Adipocyte (in vitro differentiated cells): ENCODE measurements at regions not wholly inside any gene's neighbourhood (a gene's known extent, or its start where the extent isn't known, plus 50 kb on each side); places are given as distances from the start of the nearest gene placed in this dataset.
A peak's percentile ranks its signal among the peaks of the same experiment; 100 is the strongest.
"Not testable (repeated sequence)": the region's sequence is repeated elsewhere in the genome, so short reads cannot be mapped to it uniquely, and the experiment has no call there.

ENCODE experiments used
- DNase-seq: peaks from one replicate; pipeline ENCODE4 v3.0.0-alpha.2; 2015; ENCODE audit warnings: low read depth
- H3K27me3 ChIP-seq: replicated peaks from 2 replicates; pipeline ENCODE4 v1.7.0; 2013; ENCODE audit warnings: mild to moderate bottlenecking, low read length, moderate library complexity; ENCODE audit not compliant: control insufficient read depth, insufficient read depth
- H3K36me3 ChIP-seq: 2 replicates; pipeline ENCODE4 v1.7.0; 2013; ENCODE audit warnings: low read length, mild to moderate bottlenecking, moderate library complexity; ENCODE audit not compliant: control insufficient read depth, insufficient read depth, severe bottlenecking
- H3K4me1 ChIP-seq: 2 replicates; pipeline ENCODE4 v1.7.0; 2013; ENCODE audit warnings: mild to moderate bottlenecking, low read length, moderate library complexity; ENCODE audit not compliant: control insufficient read depth, insufficient read depth
- H3K4me3 ChIP-seq: 2 replicates; pipeline ENCODE4 v1.7.0; 2013; ENCODE audit warnings: mild to moderate bottlenecking, low read length, moderate library complexity
- H3K9ac ChIP-seq: 2 replicates; pipeline ENCODE4 v1.7.0; 2013; ENCODE audit warnings: mild to moderate bottlenecking, low read length, moderate library complexity
- H3K9me3 ChIP-seq: 2 replicates; pipeline ENCODE4 v1.7.0; 2013; ENCODE audit warnings: mild to moderate bottlenecking, low read length, moderate library complexity; ENCODE audit not compliant: control insufficient read depth

DNA sequence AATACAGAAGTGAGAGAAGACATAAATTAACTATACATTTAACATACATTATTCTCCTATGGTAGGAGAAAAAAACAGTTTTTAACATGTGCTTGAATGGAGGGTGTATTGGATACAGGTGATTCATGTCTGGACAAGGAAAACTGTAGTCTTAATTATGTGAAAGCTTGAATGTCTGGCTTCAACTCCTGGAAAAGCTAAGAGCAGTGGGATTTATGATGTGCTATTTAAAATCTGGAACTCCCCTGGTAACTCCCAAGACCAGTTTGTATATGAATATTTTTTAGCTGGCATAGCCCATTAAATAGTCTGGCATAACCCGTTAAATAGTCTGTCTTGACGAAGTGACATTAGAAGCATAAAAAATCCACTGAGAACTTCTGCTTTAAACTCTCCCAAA, 410.0 kb upstream of the PTCHD4 start:
- Histone ChIP-seq H3K9me3 (no peaks in the 10 kb centered on the region), H3K27me3 (no peaks in the 10 kb centered on the region), H3K4me1 (peaks cover 5% of the 10 kb centered on the region), H3K4me3 (no peak overlapping the region), H3K9ac (no peak overlapping the region), H3K36me3 (no peaks in the 10 kb centered on the region)
- DNase-seq = no peak

DNA sequence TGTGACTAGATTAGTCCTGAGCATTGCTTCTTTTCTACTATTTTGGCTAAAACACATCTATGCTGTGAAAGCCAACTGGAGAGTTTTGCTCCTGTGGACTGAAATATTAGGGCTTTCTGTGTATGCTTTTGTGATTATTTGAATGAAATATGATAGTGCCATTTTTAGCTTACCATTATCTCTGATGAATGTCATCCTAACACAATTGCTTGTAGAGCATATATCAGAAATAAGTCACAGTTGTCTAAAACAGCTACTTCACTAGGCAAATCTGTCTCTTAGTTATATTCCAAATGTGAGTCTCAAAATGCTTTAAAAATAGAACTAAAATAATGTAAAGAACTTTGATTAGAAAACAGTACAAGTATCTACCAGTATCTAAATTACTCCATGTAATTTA, 401.4 kb upstream of the PTCHD4 start:
- Histone ChIP-seq H3K27me3 (no peaks in the 10 kb centered on the region), H3K4me1 (no peaks in the 10 kb centered on the region), H3K9me3 (no peaks in the 10 kb centered on the region), H3K9ac (no peak overlapping the region), H3K4me3 (no peak overlapping the region), H3K36me3 (no peaks in the 10 kb centered on the region)
- no peak for DNase-seq

DNA sequence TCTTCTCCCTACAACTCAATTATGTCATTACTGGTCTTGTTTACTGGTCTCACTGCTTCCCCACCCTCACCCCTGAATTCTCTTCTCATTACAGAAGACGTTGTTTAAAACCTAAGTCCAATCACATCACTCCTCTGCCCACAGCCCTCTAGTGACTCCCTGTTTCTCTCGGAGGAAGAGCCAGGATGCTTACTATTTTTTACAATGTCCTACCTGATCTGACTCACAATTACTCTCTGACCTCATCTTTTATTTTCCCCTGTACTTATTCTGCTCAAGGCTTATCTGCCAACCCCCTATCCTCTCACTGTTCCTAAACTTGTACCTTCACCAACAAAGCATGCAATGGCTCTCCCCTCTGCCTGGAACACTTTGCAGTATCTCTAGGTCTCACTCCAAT, 400.4 kb upstream of the PTCHD4 start:
- no peaks in the 10 kb centered on the region for H3K27me3 ChIP-seq
- no peak overlapping the region for H3K4me3 ChIP-seq
- H3K4me1 ChIP-seq = no peaks in the 10 kb centered on the region
- no peaks in the 10 kb centered on the region for H3K9me3 ChIP-seq
- no peak for DNase-seq
- H3K9ac ChIP-seq = no peak overlapping the region
- H3K36me3 ChIP-seq = no peaks in the 10 kb centered on the region

GRCh38 chr6:48505621-48506020, 394.6 kb upstream of the PTCHD4 start:
- Histone ChIP-seq H3K27me3 (no peaks in the 10 kb centered on the region), H3K9me3 (no peaks in the 10 kb centered on the region), H3K9ac (no peak overlapping the region), H3K4me1 (no peaks in the 10 kb centered on the region), H3K4me3 (no peak overlapping the region), H3K36me3 (no peaks in the 10 kb centered on the region)
- no peak for DNase-seq

- H3K27me3 ChIP-seq, H3K4me1 ChIP-seq, H3K4me3 ChIP-seq, DNase-seq, H3K36me3 ChIP-seq, H3K9ac ChIP-seq, H3K9me3 ChIP-seq: not testable (repeated sequence)
Observed at GRCh38 chr6:48493432-48493831, 382.4 kb upstream of the PTCHD4 start.

- Histone ChIP-seq H3K4me1 (no peaks in the 10 kb centered on the region), H3K4me3 (no peak overlapping the region), H3K36me3 (no peaks in the 10 kb centered on the region), H3K27me3 (no peaks in the 10 kb centered on the region), H3K9me3 (no peaks in the 10 kb centered on the region), H3K9ac (no peak overlapping the region)
- no peak for DNase-seq
Observed at GRCh38 chr6:48490658-48491057, 379.7 kb upstream of the PTCHD4 start.

GRCh38 chr6:48486876-48487275, 375.9 kb upstream of the PTCHD4 start:
- Histone ChIP-seq H3K4me3 (no peak overlapping the region), H3K9me3 (no peaks in the 10 kb centered on the region), H3K36me3 (no peaks in the 10 kb centered on the region), H3K9ac (no peak overlapping the region), H3K27me3 (no peaks in the 10 kb centered on the region), H3K4me1 (no peaks in the 10 kb centered on the region)
- DNase-seq = no peak

DNA sequence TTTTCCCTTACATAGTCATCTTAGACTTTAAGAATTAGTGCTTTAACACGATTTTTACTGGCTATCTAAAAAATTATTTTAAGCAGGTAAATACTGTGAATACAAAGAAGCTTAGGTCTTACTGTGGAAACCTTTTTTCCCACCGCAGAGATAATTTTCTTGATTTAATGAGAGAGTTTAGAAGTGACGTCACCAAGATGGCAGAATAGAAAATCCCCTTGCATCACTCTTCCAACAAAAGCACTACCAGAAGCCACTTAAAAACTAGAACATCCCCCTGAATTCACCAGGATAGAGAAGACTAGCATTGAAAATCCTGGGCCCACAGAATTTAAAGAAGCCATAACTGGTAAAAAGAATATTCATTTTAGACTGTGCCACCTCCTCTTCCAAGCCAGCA, 375.4 kb upstream of the PTCHD4 start:
- no peak overlapping the region for H3K4me3 ChIP-seq
- H3K9me3 ChIP-seq = no peaks in the 10 kb centered on the region
- H3K4me1 ChIP-seq = no peaks in the 10 kb centered on the region
- no peaks in the 10 kb centered on the region for H3K27me3 ChIP-seq
- no peak for DNase-seq
- H3K36me3 ChIP-seq = no peaks in the 10 kb centered on the region
- no peak overlapping the region for H3K9ac ChIP-seq

DNA sequence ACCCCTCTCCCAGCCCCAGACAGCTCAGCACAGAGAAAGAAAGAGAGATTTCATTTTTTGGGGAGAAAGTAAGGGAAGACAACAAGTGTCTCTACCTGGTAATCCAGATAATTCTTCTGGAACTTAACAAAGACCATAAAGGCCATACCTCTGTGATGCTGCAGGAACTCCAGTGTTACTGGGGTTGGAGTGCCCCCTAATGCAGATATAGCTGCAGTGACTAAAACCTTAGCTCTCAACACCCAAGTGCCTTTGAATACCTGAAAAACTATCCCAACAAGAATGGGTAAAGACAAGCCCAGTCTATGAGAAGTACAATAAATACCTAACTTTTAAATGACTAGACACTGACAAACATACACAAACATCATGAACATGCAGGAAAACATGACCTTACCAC, 365.3 kb upstream of the PTCHD4 start:
- no peak overlapping the region for H3K4me3 ChIP-seq
- no peak overlapping the region for H3K9ac ChIP-seq
- DNase-seq = peak; percentile 11

GRCh38 chr6:48475275-48475674, 364.3 kb upstream of the PTCHD4 start:
- DNase-seq = no peak
- no peaks in the 10 kb centered on the region for H3K9me3 ChIP-seq
- H3K27me3 ChIP-seq = no peaks in the 10 kb centered on the region
- H3K4me3 ChIP-seq = no peak overlapping the region
- H3K4me1 ChIP-seq = no peaks in the 10 kb centered on the region
- no peaks in the 10 kb centered on the region for H3K36me3 ChIP-seq
- H3K9ac ChIP-seq = no peak overlapping the region

More for the DNA sequence above, 365.3 kb upstream of the PTCHD4 start:
- no peaks in the 10 kb centered on the region for H3K4me1 ChIP-seq
- H3K27me3 ChIP-seq = no peaks in the 10 kb centered on the region
- H3K9me3 ChIP-seq = no peaks in the 10 kb centered on the region
- H3K36me3 ChIP-seq = no peaks in the 10 kb centered on the region

DNA sequence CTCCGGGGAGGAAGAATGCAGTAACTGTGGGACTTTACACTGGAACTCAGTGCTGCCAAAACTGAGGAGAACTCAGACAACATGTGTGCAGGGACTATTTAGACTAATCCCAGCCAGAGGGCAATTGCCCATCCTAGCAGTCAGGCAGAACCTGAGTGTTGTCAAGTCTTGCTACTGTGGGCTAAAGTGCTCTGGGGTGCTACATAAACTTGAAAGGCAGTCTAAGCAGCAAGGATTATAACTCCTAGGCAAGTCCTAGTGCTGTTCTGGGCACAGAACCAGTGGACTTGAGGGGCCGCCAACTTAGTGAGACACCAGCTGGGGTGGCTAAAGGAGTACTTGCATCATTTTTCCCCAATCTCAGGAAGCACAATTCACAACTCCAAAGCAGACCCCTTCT, 363.8 kb upstream of the PTCHD4 start:
- Histone ChIP-seq H3K4me3 (no peak overlapping the region), H3K9ac (no peak overlapping the region), H3K9me3 (no peaks in the 10 kb centered on the region), H3K4me1 (no peaks in the 10 kb centered on the region), H3K36me3 (no peaks in the 10 kb centered on the region), H3K27me3 (no peaks in the 10 kb centered on the region)
- DNase-seq = no peak

GRCh38 chr6:48474136-48474535, 363.1 kb upstream of the PTCHD4 start:
- no peak for DNase-seq
- Histone ChIP-seq H3K9ac (no peak overlapping the region), H3K4me3 (no peak overlapping the region), H3K4me1 (no peaks in the 10 kb centered on the region), H3K36me3 (no peaks in the 10 kb centered on the region), H3K27me3 (no peaks in the 10 kb centered on the region), H3K9me3 (no peaks in the 10 kb centered on the region)
